Activated B cell treated with CpG ODN at 0.5 μM for 24 hours (primary cell): ENCODE measurements at regions not wholly inside any gene's neighbourhood (a gene's known extent, or its start where the extent isn't known, plus 50 kb on each side); places are given as distances from the start of the nearest gene placed in this dataset.
"Not testable (repeated sequence)": the region's sequence is repeated elsewhere in the genome, so short reads cannot be mapped to it uniquely, and the experiment has no call there.

Source experiments
- ATAC-seq: fragments of 200-7000 bp; cut with Tn5 transposase; one replicate; pipeline ENCODE4 v1.10.0; 2021; ENCODE audit warnings: low read depth, mild to moderate bottlenecking, moderate library complexity
- CTCF ChIA-PET: fragments of 350-600 bp; sonication (Branson Sonifier 250); formaldehyde crosslinking; loops from one replicate; lab custom pipeline; 2021; ENCODE audit warnings: antibody characterized with exemption; lab: Charles Lee
- POLR2A ChIA-PET: fragments of 350-600 bp; sonication (Branson Sonifier 250); formaldehyde crosslinking; loops from one replicate; lab custom pipeline; 2021; ENCODE audit warnings: antibody characterized with exemption; lab: Charles Lee
- DNase-seq: peaks from one replicate; pipeline ENCODE4 v3.0.0; 2022
- H3K27ac Mint-ChIP-seq: one replicate; pipeline ENCODE4 v1.8.0; 2020; ENCODE audit warnings: mixed read lengths
- H3K27me3 Mint-ChIP-seq: one replicate; pipeline ENCODE4 v1.8.0; 2021; ENCODE audit warnings: mixed read lengths
- H3K36me3 Mint-ChIP-seq: one replicate; pipeline ENCODE4 v1.8.0; 2021; ENCODE audit warnings: low read depth, mixed read lengths
- H3K4me1 Mint-ChIP-seq: one replicate; pipeline ENCODE4 v1.8.0; 2021; ENCODE audit warnings: mixed read lengths
- H3K4me3 Mint-ChIP-seq: one replicate; pipeline ENCODE4 v1.8.0; 2020; ENCODE audit warnings: mild to moderate bottlenecking, mixed read lengths
- H3K9me3 Mint-ChIP-seq: one replicate; pipeline ENCODE4 v1.8.0; 2020; ENCODE audit warnings: mixed read lengths
- intact Hi-C: fragments of 100-400 bp; cut with micrococcal nuclease; formaldehyde crosslinking; loops from one replicate; pipeline ENCODE4 v1.15.1; 2024
- TF ChIP-seq, protein P1 (sequence below): fragments of 200-600 bp; IDR thresholded peaks from one replicate; pipeline ENCODE4 v1.8.0; 2022; ENCODE audit warnings: antibody characterized with exemption, mild to moderate bottlenecking

DNA sequence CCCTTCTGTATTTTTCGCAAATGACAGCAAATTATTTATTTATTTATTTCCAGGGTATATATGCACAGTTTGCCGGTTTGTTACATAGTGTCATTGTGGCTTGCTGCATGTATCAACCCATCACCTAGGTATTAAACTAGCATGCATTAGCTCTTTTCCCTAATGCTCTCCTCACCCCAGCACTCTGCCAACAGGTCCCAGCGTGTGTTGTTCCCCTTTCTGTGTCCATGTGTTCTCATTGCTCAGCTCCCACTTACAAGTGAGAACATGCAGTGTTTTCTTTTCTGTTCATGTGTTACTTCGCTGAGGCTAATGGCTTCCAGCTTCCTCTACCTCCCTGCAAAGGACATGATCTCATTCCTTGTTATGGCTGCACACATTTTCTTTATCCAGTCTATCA lies 592.3 kb downstream of the TRIB2 start:
- Mint-ChIP-seq H3K27ac (no peak overlapping the region), H3K27me3 (no peaks in the 10 kb centered on the region), H3K36me3 (no peaks in the 10 kb centered on the region), H3K4me3 (no peak overlapping the region), H3K9me3 (peaks cover 4% of the 10 kb centered on the region), H3K4me1 (no peaks in the 10 kb centered on the region)
- intact Hi-C loops = no loop called here
- TF ChIP-seq, protein P1, sequence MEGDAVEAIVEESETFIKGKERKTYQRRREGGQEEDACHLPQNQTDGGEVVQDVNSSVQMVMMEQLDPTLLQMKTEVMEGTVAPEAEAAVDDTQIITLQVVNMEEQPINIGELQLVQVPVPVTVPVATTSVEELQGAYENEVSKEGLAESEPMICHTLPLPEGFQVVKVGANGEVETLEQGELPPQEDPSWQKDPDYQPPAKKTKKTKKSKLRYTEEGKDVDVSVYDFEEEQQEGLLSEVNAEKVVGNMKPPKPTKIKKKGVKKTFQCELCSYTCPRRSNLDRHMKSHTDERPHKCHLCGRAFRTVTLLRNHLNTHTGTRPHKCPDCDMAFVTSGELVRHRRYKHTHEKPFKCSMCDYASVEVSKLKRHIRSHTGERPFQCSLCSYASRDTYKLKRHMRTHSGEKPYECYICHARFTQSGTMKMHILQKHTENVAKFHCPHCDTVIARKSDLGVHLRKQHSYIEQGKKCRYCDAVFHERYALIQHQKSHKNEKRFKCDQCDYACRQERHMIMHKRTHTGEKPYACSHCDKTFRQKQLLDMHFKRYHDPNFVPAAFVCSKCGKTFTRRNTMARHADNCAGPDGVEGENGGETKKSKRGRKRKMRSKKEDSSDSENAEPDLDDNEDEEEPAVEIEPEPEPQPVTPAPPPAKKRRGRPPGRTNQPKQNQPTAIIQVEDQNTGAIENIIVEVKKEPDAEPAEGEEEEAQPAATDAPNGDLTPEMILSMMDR = no peak
- ChIA-PET CTCF (no interaction called here), POLR2A (no interaction called here)
- ATAC-seq (no peak), DNase-seq (no peak)

DNA sequence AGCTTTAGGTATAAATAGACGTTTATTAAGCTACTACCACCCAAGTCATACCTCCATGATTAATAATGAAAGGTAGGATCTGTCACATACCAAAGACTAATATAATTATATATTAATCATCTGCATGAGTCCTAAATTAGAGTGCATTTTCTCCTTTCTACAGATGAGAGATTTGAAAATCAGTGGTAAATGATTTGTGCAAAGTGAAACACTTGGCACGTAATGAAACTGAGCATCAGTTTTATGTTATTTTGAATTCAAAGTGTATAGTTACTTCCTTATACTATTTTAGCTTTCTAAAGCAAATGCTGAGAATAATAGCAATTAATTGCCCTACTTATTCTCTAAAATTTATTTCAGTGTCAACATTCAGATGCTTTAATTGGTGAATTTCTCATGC lies 615.3 kb downstream of the TRIB2 start:
- no peaks in the 10 kb centered on the region for H3K36me3 Mint-ChIP-seq
- H3K9me3 Mint-ChIP-seq = peaks cover 3% of the 10 kb centered on the region
- DNase-seq (no peak), ATAC-seq (no peak)
- no peak overlapping the region for H3K4me3 Mint-ChIP-seq
- H3K27me3 Mint-ChIP-seq = no peaks in the 10 kb centered on the region
- H3K27ac Mint-ChIP-seq = no peak overlapping the region
- H3K4me1 Mint-ChIP-seq = no peaks in the 10 kb centered on the region
- TF ChIP-seq, protein P1 = no peak
- ChIA-PET POLR2A (no interaction called here), CTCF (no interaction called here)
- intact Hi-C loops = no loop called here

DNA sequence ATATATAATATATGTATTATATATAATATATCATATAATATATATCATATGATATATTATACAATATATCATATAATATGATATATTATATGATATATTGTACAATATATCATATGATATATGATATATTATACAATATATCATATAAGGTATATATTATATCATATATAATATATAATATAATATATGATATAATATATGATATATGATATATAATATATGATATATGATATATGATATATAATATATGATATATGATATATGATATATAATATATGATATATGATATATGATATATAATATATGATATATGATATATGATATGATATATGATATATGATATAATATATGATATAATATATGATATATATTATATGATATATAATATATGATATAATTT lies 617.3 kb downstream of the TRIB2 start:
- intact Hi-C loops, ATAC-seq, H3K4me1 Mint-ChIP-seq, H3K4me3 Mint-ChIP-seq, H3K36me3 Mint-ChIP-seq, H3K9me3 Mint-ChIP-seq, H3K27me3 Mint-ChIP-seq, DNase-seq, POLR2A ChIA-PET, H3K27ac Mint-ChIP-seq, CTCF ChIA-PET: not testable (repeated sequence)

DNA sequence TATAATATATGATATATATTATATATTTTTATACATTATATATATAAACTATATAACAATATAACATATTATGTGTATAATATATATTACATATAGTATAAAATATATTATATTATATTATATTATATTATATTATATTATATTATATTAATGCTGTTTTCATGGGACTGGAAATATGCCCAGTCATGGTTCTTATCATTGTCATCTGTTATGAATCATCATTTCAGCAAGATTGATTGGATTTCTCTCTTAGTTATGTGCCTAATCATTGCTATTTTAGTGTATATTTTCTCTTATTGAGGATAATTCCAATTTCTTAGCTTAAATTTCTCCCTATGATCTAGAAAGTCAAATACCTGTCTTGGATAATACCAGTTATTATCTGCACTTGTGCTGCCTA lies 617.8 kb downstream of the TRIB2 start:
- Mint-ChIP-seq H3K36me3 (no peaks in the 10 kb centered on the region), H3K4me3 (no peak overlapping the region), H3K27ac (no peak overlapping the region), H3K4me1 (no peaks in the 10 kb centered on the region), H3K9me3 (peaks cover 5% of the 10 kb centered on the region), H3K27me3 (no peaks in the 10 kb centered on the region)
- ATAC-seq (no peak), DNase-seq (no peak)
- ChIA-PET CTCF (no interaction called here), POLR2A (no interaction called here)
- TF ChIP-seq, protein P1 = no peak
- intact Hi-C loops = no loop called here

DNA sequence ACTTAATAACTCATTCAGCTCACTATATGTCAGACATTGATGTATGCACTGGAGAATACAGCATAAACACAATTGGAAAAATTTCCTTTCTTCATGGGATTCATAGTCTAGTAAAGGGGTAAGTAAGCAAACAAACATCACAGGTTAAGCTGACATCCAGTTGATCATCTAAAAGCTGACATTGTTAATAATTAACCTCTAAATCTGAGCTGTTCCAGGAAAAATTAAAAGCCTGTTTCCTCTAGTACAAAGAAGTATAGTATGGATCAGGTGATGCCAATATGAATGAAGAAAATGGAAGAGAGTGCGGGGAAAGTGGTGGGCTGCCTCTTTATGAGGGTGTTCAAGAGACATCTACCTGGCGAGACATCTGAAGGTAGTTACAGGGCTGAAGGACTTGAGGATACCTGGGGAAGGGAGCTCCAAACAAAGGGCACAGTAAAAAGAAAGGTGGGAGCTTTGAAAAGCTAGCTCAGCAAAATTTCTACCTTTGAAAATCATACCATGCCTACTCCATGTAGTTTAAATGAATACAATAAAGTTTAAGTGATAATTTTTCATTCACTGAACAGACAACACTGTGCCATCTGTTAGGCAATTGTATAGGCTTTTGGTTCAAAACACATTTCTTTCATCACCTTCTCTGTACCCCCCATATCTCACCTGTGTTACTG lies 619.3 kb downstream of the TRIB2 start:
- ATAC-seq (no peak), DNase-seq (no peak)
- ChIA-PET POLR2A (no interaction called here), CTCF (no interaction called here)
- H3K9me3 Mint-ChIP-seq = peaks cover 5% of the 10 kb centered on the region
- H3K36me3 Mint-ChIP-seq = no peaks in the 10 kb centered on the region
- intact Hi-C loops = no loop called here
- no peaks in the 10 kb centered on the region for H3K27me3 Mint-ChIP-seq
- H3K27ac Mint-ChIP-seq = no peak overlapping the region
- H3K4me1 Mint-ChIP-seq = no peaks in the 10 kb centered on the region
- no peak overlapping the region for H3K4me3 Mint-ChIP-seq
- TF ChIP-seq, protein P1 = no peak

DNA sequence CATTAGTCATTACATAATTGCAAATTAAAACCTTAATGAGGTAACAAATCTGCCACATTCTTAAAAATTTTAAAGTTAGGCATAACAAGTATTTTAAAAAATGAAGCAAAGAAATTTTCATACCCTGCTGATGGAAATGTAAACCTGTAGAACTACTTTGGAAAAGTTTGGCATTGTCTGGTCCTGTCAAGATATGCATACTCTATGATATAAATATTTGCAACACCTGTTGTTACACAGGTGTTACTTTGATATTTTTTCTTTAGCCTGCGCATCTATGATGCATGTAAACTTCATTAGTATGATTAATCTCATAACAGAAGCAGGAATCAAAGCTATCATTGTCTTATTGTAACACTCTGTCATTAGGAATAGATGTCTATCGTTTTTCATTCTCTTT lies 634.3 kb downstream of the TRIB2 start:
- ChIA-PET CTCF (no interaction called here), POLR2A (no interaction called here)
- intact Hi-C loops = no loop called here
- H3K27ac Mint-ChIP-seq = no peak overlapping the region
- TF ChIP-seq, protein P1 = no peak
- ATAC-seq (no peak), DNase-seq (no peak)
- H3K4me3 Mint-ChIP-seq = no peak overlapping the region
- H3K4me1 Mint-ChIP-seq = no peaks in the 10 kb centered on the region
- H3K36me3 Mint-ChIP-seq = no peaks in the 10 kb centered on the region
- H3K9me3 Mint-ChIP-seq = no peaks in the 10 kb centered on the region
- H3K27me3 Mint-ChIP-seq = no peaks in the 10 kb centered on the region
